HL-60 (cell line): ENCODE measurements at regions not wholly inside any gene's neighbourhood (a gene's known extent, or its start where the extent isn't known, plus 50 kb on each side); places are given as distances from the start of the nearest gene placed in this dataset.

Source experiments
- DNase-seq, 2 experiments: peaks; one replicate each; pipeline ENCODE4 v3.0.0-alpha.2; 2010 to 2020; ENCODE audit warnings: low read depth in 1 of 2, low spot score in 1 of 2
- H3K27ac ChIP-seq: fragments of 250-450 bp; sonication (Bioruptor Pico); replicated peaks from 2 replicates; pipeline ENCODE4 v1.5.1; 2020; ENCODE audit warnings: mild to moderate bottlenecking, moderate library complexity
- H3K27me3 ChIP-seq: fragments of 250-450 bp; sonication (Bioruptor Pico); 2 replicates; pipeline ENCODE4 v1.5.1; 2021; ENCODE audit warnings: mild to moderate bottlenecking, moderate library complexity; ENCODE audit not compliant: insufficient read depth, poor library complexity, severe bottlenecking
- H3K4me3 ChIP-seq: replicated peaks from 2 replicates; pipeline ENCODE4 v1.5.1; 2011; ENCODE audit warnings: mild to moderate bottlenecking, control low read depth, low read length; ENCODE audit not compliant: insufficient read depth
- GABPA ChIP-seq: IDR thresholded peaks from 2 replicates; pipeline ENCODE4 v1.6.1; 2012; ENCODE audit warnings: low read depth
- POLR2AphosphoS5 ChIP-seq: IDR thresholded peaks from 2 replicates; pipeline ENCODE4 v1.6.1; 2012; ENCODE audit warnings: low read depth
- SPI1 ChIP-seq: IDR thresholded peaks from 2 replicates; pipeline ENCODE4 v1.6.1; 2012; ENCODE audit warnings: low read depth, mild to moderate bottlenecking, borderline replicate concordance
- TF ChIP-seq, protein P1 (sequence below): IDR thresholded peaks from 2 replicates; pipeline ENCODE4 v1.6.1; 2012; ENCODE audit warnings: low read depth; ENCODE audit not compliant: insufficient replicate concordance
- TF ChIP-seq, protein P2 (sequence below): IDR thresholded peaks from one replicate; pipeline ENCODE4 v1.5.1; 2011; ENCODE audit warnings: low read length, control low read depth, inconsistent platforms; ENCODE audit not compliant: insufficient read depth

DNA sequence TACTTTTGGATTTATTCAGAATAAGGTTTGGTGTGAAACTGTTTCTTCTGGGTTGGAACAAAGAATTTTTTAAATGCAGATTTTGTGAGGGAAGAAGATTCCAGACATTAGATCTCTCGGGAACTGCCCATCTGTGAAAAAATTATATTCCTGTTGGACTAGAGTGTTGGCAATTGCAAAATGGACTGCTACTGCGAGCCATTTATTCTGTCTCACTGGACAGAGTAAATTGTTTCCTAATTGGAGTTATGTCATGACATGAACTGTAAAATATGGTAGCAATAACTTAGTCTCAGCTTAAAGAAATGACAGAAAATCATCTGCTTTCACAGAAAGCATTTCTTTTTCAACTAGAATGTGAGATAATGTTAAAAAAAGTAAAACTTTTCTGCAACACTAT lies 86.0 kb upstream of the MYCBP2 start:
- TF ChIP-seq, protein P1, sequence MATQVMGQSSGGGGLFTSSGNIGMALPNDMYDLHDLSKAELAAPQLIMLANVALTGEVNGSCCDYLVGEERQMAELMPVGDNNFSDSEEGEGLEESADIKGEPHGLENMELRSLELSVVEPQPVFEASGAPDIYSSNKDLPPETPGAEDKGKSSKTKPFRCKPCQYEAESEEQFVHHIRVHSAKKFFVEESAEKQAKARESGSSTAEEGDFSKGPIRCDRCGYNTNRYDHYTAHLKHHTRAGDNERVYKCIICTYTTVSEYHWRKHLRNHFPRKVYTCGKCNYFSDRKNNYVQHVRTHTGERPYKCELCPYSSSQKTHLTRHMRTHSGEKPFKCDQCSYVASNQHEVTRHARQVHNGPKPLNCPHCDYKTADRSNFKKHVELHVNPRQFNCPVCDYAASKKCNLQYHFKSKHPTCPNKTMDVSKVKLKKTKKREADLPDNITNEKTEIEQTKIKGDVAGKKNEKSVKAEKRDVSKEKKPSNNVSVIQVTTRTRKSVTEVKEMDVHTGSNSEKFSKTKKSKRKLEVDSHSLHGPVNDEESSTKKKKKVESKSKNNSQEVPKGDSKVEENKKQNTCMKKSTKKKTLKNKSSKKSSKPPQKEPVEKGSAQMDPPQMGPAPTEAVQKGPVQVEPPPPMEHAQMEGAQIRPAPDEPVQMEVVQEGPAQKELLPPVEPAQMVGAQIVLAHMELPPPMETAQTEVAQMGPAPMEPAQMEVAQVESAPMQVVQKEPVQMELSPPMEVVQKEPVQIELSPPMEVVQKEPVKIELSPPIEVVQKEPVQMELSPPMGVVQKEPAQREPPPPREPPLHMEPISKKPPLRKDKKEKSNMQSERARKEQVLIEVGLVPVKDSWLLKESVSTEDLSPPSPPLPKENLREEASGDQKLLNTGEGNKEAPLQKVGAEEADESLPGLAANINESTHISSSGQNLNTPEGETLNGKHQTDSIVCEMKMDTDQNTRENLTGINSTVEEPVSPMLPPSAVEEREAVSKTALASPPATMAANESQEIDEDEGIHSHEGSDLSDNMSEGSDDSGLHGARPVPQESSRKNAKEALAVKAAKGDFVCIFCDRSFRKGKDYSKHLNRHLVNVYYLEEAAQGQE = no peak
- TF ChIP-seq SPI1 (no peak), POLR2AphosphoS5 (no peak), GABPA (no peak)
- TF ChIP-seq, protein P2, sequence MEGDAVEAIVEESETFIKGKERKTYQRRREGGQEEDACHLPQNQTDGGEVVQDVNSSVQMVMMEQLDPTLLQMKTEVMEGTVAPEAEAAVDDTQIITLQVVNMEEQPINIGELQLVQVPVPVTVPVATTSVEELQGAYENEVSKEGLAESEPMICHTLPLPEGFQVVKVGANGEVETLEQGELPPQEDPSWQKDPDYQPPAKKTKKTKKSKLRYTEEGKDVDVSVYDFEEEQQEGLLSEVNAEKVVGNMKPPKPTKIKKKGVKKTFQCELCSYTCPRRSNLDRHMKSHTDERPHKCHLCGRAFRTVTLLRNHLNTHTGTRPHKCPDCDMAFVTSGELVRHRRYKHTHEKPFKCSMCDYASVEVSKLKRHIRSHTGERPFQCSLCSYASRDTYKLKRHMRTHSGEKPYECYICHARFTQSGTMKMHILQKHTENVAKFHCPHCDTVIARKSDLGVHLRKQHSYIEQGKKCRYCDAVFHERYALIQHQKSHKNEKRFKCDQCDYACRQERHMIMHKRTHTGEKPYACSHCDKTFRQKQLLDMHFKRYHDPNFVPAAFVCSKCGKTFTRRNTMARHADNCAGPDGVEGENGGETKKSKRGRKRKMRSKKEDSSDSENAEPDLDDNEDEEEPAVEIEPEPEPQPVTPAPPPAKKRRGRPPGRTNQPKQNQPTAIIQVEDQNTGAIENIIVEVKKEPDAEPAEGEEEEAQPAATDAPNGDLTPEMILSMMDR = no peak
- Histone ChIP-seq H3K4me3 (no peak overlapping the region), H3K27ac (no peak overlapping the region), H3K27me3 (no peaks in the 10 kb centered on the region)
- DNase-seq = no peak

DNA sequence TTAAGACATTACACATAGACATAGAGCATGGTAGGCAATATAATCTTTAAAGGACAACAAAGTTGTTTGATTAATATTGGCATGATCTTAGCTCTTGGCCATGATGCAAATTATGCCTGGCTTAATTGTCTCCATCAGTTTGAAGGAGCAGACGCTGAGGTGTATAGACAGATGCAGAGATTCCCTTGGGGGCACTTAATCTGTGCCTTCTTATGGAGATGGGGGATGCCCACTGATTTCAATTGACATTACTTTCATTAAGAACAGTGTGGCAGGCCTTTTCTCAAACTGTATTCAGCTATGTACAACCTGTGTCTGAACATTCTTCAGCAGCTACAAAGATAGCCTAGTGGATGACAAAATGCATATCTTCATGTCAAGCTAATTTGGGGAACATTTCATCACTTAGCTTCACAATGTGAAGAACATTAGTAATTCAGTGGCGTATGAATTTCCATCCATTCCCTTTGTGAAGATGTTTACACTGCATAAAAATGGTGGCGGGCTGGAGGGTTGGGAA lies 85.3 kb upstream of the MYCBP2 start:
- H3K27me3 ChIP-seq = no peaks in the 10 kb centered on the region
- no peak for DNase-seq
- TF ChIP-seq GABPA (no peak), POLR2AphosphoS5 (no peak), SPI1 (no peak)
- TF ChIP-seq, protein P2 = no peak
- TF ChIP-seq, protein P1 = no peak

DNA sequence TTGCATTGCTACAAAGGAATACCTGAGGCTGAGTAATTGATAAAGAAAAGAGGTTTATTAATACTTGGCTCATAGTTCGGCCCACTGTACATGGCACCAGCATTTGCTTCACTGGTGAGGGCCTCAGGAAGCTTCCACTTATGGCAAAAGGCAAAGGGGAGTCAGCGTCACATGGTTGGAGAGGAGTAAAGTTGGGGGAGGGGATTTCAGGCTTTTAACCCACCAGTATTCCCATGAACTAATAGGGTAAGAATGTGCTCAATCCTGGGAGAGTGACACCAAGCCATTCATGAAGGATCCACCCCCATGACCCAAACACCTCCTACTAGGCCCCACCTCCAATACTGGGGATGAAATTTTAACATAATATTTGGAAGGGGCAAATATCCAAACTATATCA lies 82.5 kb upstream of the MYCBP2 start:
- DNase-seq = no peak
- Histone ChIP-seq H3K27ac (no peak overlapping the region), H3K27me3 (no peaks in the 10 kb centered on the region), H3K4me3 (no peak overlapping the region)
- TF ChIP-seq GABPA (no peak), POLR2AphosphoS5 (no peak)

More for the DNA sequence above, 85.3 kb upstream of the MYCBP2 start:
- H3K4me3 ChIP-seq = no peak overlapping the region
- no peak overlapping the region for H3K27ac ChIP-seq

DNA sequence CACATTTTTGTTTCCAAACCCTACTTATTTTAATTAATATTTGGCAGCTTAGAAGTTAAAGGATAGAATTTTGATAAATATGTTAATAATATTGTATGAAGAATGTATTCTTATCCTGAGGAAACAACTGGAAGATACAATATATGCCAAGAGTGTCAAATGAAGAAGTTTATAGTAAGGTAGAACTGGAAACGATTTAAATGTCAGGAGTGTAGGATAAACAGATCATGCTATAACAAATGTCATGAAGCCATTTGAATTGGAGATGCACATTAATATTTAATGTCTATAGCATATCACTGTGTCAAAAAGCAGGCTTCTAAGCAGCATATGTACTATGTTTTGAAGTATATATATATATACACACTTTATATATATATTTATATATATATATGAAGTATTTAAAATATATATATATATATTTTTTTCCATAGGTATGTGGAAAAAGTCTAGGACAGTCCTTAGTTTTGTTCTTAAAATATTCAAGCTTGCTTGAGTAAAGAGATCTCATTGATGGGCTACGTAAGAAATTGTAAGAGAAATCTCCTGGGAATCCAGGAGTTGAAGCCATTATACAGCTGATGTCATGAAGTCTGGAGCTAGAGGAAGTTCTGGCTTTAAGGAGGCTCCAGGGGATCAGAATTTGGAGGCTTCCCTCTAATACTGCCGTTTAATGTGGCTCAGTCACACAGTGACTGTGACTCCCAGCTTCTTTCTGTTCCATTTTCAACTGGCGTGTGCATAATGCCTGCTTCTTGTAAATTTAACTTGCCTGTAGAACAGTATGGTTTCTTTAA lies 79.9 kb upstream of the MYCBP2 start:
- no peak overlapping the region for H3K4me3 ChIP-seq
- DNase-seq = no peak
- H3K27me3 ChIP-seq = no peaks in the 10 kb centered on the region
- TF ChIP-seq, protein P2 = no peak
- TF ChIP-seq POLR2AphosphoS5 = no peak
- TF ChIP-seq, protein P1 = no peak
- TF ChIP-seq SPI1 = no peak
- no peak for TF ChIP-seq GABPA
- no peak overlapping the region for H3K27ac ChIP-seq
